B cell (primary cell): ENCODE measurements at regions not wholly inside any gene's neighbourhood (a gene's known extent, or its start where the extent isn't known, plus 50 kb on each side); places are given as distances from the start of the nearest gene placed in this dataset.

ENCODE experiments used
- EZH2 ChIP-seq: IDR thresholded peaks from 2 replicates; pipeline ENCODE4 v1.6.1; 2012; ENCODE audit warnings: borderline replicate concordance, low read depth, mild to moderate bottlenecking, moderate library complexity, low read length; ENCODE audit not compliant: insufficient read depth, poor library complexity, severe bottlenecking
- TF ChIP-seq, protein P1 (sequence below): fragments of 200-600 bp; IDR thresholded peaks from one replicate; pipeline ENCODE4 v1.8.0; 2022; ENCODE audit warnings: antibody characterized with exemption, mild to moderate bottlenecking

GRCh38 chr6:48186746-48187145 lies 75.7 kb upstream of the PTCHD4 start:
- TF ChIP-seq, protein P1, sequence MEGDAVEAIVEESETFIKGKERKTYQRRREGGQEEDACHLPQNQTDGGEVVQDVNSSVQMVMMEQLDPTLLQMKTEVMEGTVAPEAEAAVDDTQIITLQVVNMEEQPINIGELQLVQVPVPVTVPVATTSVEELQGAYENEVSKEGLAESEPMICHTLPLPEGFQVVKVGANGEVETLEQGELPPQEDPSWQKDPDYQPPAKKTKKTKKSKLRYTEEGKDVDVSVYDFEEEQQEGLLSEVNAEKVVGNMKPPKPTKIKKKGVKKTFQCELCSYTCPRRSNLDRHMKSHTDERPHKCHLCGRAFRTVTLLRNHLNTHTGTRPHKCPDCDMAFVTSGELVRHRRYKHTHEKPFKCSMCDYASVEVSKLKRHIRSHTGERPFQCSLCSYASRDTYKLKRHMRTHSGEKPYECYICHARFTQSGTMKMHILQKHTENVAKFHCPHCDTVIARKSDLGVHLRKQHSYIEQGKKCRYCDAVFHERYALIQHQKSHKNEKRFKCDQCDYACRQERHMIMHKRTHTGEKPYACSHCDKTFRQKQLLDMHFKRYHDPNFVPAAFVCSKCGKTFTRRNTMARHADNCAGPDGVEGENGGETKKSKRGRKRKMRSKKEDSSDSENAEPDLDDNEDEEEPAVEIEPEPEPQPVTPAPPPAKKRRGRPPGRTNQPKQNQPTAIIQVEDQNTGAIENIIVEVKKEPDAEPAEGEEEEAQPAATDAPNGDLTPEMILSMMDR = no peak
- no peak for TF ChIP-seq EZH2
